Activated CD8-positive, alpha-beta T cell treated with anti-CD3 and anti-CD28 coated beads for 36 hours (primary cell): ENCODE measurements at regions not wholly inside any gene's neighbourhood (a gene's known extent, or its start where the extent isn't known, plus 50 kb on each side); places are given as distances from the start of the nearest gene placed in this dataset.

ENCODE experiments used
- ATAC-seq: fragments of 200-7000 bp; cut with Tn5 transposase; one replicate; pipeline ENCODE4 v1.10.0; 2021; ENCODE audit warnings: mild to moderate bottlenecking, moderate library complexity
- CTCF ChIA-PET: fragments of 350-600 bp; sonication (Branson Sonifier 250); formaldehyde crosslinking; loops from one replicate; lab custom pipeline; 2021; ENCODE audit warnings: antibody characterized with exemption; lab: Charles Lee
- POLR2A ChIA-PET: fragments of 350-600 bp; sonication (Branson Sonifier 250); formaldehyde crosslinking; loops from one replicate; lab custom pipeline; 2021; ENCODE audit warnings: antibody characterized with exemption; lab: Charles Lee
- DNase-seq: peaks from one replicate; pipeline ENCODE4 v3.0.0-alpha.2; 2020
- H3K27ac Mint-ChIP-seq: one replicate; pipeline ENCODE4 v1.8.0; 2021; ENCODE audit warnings: mild to moderate bottlenecking, mixed read lengths
- H3K27me3 Mint-ChIP-seq: one replicate; pipeline ENCODE4 v1.8.0; 2021; ENCODE audit warnings: mixed read lengths
- H3K36me3 Mint-ChIP-seq: one replicate; pipeline ENCODE4 v1.8.0; 2021; ENCODE audit warnings: low read depth, mixed read lengths
- H3K4me1 Mint-ChIP-seq: one replicate; pipeline ENCODE4 v1.8.0; 2021; ENCODE audit warnings: low read depth, mixed read lengths
- H3K4me3 Mint-ChIP-seq: one replicate; pipeline ENCODE4 v1.8.0; 2021; ENCODE audit warnings: mild to moderate bottlenecking, moderate library complexity, mixed read lengths
- H3K9me3 Mint-ChIP-seq: one replicate; pipeline ENCODE4 v1.8.0; 2021; ENCODE audit warnings: mixed read lengths
- intact Hi-C: fragments of 100-400 bp; cut with micrococcal nuclease; formaldehyde crosslinking; loops from one replicate; pipeline ENCODE4 v1.10.0; 2022
- TF ChIP-seq, protein P1 (sequence below): fragments of 200-600 bp; IDR thresholded peaks from one replicate; pipeline ENCODE4 v1.8.0; 2022; ENCODE audit warnings: antibody characterized with exemption, mild to moderate bottlenecking

DNA sequence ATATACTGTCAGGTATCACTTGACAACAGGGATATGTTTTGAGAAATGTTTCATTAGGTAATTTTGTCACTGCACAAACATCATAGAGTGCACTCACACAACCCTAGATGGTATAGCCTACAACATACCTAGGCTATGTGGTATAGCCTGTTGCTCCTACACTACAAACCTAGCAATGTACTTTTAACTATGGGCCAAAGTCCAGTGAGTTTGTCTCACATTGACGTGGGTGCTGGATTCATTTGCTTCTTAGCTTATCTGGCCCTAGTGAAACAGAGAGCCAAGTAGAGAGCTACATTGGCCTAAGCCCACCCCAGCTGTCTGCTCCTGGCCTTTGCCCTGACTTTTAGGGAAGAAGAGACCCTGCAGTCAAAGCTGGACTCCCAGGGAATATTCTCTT, 180.7 kb upstream of the EGFLAM start:
- no peaks in the 10 kb centered on the region for H3K9me3 Mint-ChIP-seq
- H3K27ac Mint-ChIP-seq: no peak overlapping the region
- ChIA-PET CTCF (no interaction called here), POLR2A (no interaction called here)
- TF ChIP-seq, protein P1, sequence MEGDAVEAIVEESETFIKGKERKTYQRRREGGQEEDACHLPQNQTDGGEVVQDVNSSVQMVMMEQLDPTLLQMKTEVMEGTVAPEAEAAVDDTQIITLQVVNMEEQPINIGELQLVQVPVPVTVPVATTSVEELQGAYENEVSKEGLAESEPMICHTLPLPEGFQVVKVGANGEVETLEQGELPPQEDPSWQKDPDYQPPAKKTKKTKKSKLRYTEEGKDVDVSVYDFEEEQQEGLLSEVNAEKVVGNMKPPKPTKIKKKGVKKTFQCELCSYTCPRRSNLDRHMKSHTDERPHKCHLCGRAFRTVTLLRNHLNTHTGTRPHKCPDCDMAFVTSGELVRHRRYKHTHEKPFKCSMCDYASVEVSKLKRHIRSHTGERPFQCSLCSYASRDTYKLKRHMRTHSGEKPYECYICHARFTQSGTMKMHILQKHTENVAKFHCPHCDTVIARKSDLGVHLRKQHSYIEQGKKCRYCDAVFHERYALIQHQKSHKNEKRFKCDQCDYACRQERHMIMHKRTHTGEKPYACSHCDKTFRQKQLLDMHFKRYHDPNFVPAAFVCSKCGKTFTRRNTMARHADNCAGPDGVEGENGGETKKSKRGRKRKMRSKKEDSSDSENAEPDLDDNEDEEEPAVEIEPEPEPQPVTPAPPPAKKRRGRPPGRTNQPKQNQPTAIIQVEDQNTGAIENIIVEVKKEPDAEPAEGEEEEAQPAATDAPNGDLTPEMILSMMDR: no peak
- H3K4me3 Mint-ChIP-seq: no peak overlapping the region
- H3K36me3 Mint-ChIP-seq: no peaks in the 10 kb centered on the region
- H3K4me1 Mint-ChIP-seq: no peaks in the 10 kb centered on the region
- H3K27me3 Mint-ChIP-seq: no peaks in the 10 kb centered on the region
- intact Hi-C loops: no loop called here
- DNase-seq (no peak), ATAC-seq (no peak)

DNA sequence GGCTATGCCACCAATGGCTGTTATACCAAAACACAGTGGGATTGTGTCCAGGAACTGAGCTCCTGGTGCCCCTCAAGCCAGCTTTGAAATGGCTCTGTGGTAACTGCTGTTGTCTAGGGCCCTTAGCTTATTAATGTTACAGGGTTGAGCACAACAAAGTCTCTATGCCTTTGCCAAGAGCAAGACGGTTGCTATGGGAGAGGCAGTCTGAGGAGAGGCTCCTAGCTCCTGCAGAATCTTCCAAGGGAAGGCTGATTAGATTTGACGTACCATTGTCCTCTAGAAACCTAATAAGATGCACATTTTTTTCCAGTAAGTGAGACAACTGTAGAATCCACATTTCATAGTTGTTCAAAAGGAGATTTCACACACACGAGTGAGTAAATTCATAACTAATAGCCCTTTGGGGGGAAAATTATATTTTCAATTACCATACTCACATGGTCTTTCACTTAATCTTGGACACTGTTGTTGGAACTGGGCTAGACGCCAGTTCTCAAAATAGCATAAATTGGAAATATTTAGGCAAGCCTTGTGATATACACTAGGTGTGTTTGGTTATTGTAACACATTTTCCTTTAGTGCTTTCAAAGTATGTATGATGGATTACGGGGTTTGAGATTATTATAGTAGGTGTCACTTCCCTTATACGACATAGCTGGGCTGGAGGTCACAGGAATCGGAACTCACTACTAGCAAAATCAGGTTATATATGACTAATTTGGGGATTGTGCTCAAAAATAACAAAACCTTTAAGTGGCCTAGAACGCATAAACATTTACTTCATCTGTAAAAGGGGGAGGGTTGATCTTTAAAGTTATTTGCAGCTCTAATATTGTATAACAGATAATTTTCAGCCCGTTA, 186.3 kb upstream of the EGFLAM start:
- POLR2A ChIA-PET: no interaction called here
- intact Hi-C loops: no loop called here

DNA sequence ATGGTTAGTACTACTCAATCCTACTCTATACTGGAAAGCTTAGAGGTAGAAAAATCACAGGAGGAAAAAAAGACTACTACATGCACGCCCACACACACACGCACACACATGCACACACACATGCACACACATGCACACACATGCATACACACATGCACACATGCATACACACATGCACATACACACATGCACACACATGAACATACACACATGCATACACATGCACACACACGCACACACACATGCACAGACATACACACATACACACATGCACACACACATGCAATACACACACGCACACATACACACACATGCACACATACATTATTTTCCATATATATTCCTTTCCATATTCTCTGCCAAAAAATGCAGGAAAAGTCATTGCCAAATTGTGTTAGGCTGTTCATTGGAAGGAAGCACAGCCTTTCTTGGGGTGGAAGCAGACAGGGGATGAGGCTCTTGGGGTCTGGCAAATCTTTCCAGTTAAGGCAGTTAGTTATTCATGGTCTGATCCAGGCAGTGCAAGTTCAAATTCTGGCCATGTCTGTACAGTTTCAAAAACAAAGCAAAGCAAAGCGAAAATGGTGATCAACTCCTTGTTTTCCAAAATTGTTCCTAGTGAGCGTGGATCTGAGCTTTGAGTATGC, 187.9 kb upstream of the EGFLAM start:
- intact Hi-C loops: no loop called here
- POLR2A ChIA-PET: no interaction called here
- no peak overlapping the region for H3K4me3 Mint-ChIP-seq
- no peaks in the 10 kb centered on the region for H3K36me3 Mint-ChIP-seq
- no peak overlapping the region for H3K27ac Mint-ChIP-seq
- ATAC-seq (no peak), DNase-seq (no peak)
- no peaks in the 10 kb centered on the region for H3K4me1 Mint-ChIP-seq
- TF ChIP-seq, protein P1: no peak
- CTCF ChIA-PET: no interaction called here
- H3K9me3 Mint-ChIP-seq: peaks cover 3% of the 10 kb centered on the region
- H3K27me3 Mint-ChIP-seq: no peaks in the 10 kb centered on the region

More for the DNA sequence above, 186.3 kb upstream of the EGFLAM start:
- no peaks in the 10 kb centered on the region for H3K4me1 Mint-ChIP-seq
- H3K4me3 Mint-ChIP-seq: no peak overlapping the region
- H3K27me3 Mint-ChIP-seq: no peaks in the 10 kb centered on the region
- CTCF ChIA-PET: no interaction called here
- H3K36me3 Mint-ChIP-seq: no peaks in the 10 kb centered on the region
- no peak for DNase-seq
- no peak overlapping the region for H3K27ac Mint-ChIP-seq
- no peaks in the 10 kb centered on the region for H3K9me3 Mint-ChIP-seq
- TF ChIP-seq, protein P1: no peak
- no peak for ATAC-seq

DNA sequence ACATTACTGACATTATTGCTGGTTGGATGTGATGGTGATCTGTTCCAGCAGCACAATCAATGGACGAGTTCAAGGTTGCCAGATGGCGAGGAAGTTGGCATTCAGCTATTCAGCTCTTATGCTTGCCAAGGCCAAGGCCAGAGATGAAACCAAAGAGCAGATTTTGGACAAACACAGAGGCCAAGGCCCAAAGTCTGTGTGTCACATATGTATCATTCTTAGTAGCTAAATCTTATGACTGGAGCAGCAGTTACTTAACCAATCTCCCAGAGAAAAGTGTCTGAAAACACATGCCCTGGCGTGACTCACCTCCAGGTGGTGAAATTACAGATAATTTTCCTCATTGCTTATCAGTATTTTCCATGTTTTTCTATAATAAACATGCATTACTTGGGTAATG, 189.0 kb upstream of the EGFLAM start:
- ATAC-seq (no peak), DNase-seq (no peak)
- intact Hi-C loops: no loop called here
- TF ChIP-seq, protein P1: no peak
- Mint-ChIP-seq H3K4me3 (no peak overlapping the region), H3K4me1 (no peaks in the 10 kb centered on the region), H3K9me3 (peaks cover 3% of the 10 kb centered on the region), H3K36me3 (no peaks in the 10 kb centered on the region), H3K27me3 (no peaks in the 10 kb centered on the region), H3K27ac (no peak overlapping the region)
- ChIA-PET CTCF (no interaction called here), POLR2A (no interaction called here)

DNA sequence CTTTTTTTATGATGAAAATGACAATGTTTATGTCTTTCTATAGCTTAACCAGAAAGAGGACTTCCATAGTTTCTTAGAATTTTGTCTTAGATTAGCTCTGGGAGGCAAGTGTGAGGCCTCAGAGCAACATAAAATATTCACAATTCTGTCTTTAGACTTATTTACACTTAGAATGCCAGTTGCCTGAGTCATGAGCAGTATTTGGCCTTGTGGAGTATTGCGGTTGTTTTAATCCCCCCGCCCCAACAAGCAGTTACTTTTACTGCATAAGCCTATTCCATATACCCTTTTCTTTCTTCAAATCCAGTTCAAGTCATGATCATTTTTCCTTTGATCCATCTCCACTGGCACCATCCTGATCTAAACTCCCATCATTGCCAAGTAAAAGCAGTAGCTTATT, 198.0 kb upstream of the EGFLAM start:
- Mint-ChIP-seq H3K4me1 (no peaks in the 10 kb centered on the region), H3K27ac (no peak overlapping the region), H3K36me3 (no peaks in the 10 kb centered on the region), H3K4me3 (no peak overlapping the region), H3K9me3 (no peaks in the 10 kb centered on the region), H3K27me3 (no peaks in the 10 kb centered on the region)
- DNase-seq (no peak), ATAC-seq (no peak)
- TF ChIP-seq, protein P1: no peak
- CTCF ChIA-PET: interaction anchor here (0.8 kb wide), 1 partner anchor 29 kb away, joined by 3 read pairs; no protein-coding TSS in a partner anchor
- POLR2A ChIA-PET: no interaction called here
- intact Hi-C loops: no loop called here
